M059J (cell line): ENCODE measurements at regions not wholly inside any gene's neighbourhood (a gene's known extent, or its start where the extent isn't known, plus 50 kb on each side); places are given as distances from the start of the nearest gene placed in this dataset.

Experiments used
- DNase-seq: peaks from one replicate; pipeline ENCODE4 v3.0.0-alpha.2; 2012; ENCODE audit warnings: low read depth

DNA sequence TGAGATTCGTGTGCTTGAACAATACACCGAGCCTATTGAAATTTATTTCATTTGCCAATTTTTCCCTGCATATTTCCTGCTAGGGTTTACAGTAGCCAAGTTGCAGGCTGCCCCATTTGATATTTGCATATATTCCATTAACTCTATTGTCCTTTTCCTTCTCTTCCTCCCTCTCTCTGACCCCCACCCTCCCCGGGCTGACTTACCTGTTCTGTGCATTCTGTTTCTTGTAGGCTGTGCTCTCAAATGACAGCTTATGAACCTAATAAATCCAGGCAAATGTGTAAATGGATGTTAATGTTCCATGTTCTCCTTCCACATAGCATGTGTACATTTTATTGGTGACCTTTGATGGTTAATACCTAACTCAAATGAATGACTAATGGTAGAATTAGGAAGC, 1169.2 kb upstream of the WWC1 start:
- no peak for DNase-seq

DNA sequence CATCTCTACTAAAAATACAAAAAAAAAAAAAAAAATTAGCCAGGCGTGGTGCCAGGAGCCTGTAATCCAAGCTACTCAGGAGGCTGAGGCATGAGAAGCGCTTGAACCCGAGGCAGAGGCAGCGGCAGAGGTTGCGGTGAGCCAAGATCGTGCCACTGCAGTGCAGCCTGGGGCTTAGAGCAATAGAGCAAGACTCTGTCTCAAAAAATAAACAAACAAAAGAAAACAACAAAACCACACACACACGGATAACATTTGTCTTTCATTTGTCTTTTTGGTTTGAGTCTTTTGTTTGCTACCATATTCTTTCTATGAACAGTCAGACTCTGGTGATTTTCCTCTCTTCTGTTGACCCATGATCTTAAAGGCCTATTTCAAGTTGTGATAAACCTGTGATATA, 1168.3 kb upstream of the WWC1 start:
- DNase-seq, result no peak

DNA sequence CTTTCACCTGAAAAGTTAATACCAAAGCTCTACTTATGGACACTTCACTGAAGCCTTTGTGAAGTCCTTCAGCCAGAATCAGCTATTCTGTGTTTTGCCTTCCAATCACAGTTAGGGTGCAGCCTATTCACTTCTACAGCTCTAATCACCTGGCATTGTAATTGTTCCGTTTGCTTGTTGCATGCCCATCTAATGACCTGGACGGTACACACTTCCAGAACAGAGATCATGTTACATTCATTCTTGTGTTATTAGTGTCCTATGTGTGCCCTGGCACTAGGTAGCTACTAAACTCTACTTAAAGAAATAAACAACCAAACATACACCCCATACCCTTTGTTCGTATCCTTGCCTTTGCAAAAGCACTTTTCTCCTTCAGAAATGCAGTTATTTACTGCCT, 1162.9 kb upstream of the WWC1 start:
- no peak for DNase-seq

DNA sequence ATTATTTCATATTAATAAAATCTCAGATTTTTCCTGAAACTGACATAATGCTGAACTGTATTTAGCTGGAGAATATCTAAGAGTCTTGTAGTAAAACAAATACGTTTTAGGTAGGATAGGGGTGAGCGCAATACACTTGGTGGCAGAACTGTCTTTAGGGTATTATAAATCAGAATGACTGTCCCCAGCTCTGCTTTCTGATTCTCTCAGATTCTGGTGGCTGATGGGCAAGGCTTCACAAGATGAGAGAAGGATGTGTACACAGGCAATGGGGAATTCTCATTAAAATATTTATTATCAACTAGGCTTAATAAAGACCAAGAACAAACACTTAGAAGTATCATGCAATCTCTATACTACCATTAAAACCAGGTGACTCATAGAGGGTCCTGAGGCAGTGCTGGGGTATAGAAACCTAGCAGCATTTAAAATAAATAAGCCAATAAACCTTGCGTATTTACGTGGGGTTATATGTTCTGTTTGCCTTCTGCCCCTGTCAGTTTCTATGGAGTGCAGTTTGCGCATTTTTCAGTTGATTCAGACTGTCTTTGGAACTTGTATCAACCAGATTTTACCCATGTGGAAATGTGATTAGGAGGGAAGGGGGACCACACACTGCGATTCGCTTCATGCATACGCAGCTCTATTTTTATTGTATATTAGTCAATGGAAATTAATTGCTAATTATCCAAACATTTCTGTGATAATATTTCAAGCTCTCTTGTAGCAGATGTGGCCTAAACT, 1150.7 kb upstream of the WWC1 start:
- no peak for DNase-seq

DNA sequence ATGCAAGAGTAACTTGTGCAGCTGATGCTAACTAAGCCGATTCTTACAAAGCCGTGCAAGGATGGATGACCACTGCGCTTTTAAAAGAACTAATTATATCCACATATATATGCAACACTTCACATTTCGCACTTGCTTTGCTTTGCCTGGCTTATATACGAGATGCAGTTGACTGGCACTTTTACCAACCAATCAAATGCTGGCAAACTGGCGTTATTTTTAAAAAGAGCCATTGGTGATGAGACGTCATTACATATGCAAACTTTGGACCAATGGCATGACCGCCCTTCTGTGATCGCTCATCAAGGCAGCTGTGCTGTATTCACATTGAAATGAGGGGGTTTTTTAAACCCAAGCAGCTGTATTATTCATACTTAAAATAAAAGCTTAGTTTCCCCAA, 1147.7 kb upstream of the WWC1 start:
- DNase-seq, result no peak

DNA sequence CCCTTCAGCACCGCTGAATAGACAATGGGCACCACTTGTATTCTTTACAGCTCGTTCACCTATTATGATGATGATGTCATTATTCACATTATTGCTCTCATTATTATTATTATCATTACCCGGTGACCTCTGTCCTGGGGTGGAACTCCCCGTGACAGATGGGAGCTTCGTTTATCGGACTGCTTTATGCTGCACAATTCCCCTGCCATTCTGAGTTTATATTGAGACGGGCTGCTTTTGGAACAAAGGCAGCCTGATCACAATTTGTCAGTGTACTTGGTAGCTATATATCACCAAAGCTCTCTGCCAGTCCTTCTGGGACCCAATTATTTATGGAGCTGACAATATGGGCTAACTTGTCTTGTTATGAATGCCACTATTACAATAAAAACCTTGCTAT, 1145.6 kb upstream of the WWC1 start:
- DNase-seq, result no peak

DNA sequence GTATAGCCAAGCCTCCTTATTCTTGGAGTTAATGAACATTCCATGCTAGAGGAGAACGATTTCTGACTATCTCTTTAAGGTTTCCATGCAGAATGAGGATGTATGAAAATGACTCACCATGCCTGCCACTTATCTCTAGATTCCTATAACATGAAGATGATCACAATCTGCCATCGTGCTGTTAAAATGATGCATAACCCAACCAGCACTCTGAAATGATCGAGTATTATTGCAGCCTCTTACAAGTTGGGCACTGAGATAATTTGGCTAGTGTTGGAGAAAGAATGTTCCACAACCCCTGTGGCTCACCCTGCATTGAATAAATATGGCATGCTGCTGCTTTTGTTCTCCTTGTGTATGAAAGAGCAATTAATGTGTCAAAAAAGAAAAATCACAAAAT, 1143.6 kb upstream of the WWC1 start:
- DNase-seq, result no peak

DNA sequence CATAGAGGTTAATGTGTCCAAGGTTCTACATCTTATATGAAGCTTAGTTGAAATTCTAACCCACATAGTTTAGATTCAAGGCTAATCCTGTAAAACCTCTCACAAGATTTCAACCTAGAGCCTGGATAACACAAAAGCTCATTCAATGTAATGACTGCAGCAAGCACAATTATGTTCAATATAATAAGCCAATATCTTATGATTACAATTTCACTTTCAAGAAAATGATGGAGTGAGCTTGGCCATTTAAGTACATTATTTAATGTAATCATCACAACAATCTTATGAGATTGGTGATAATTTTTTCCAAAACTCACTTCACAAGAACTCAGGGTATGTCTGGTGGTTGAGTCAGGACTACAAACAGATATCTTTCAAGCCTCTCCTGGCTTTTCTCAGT, 1140.8 kb upstream of the WWC1 start:
- DNase-seq, result no peak

DNA sequence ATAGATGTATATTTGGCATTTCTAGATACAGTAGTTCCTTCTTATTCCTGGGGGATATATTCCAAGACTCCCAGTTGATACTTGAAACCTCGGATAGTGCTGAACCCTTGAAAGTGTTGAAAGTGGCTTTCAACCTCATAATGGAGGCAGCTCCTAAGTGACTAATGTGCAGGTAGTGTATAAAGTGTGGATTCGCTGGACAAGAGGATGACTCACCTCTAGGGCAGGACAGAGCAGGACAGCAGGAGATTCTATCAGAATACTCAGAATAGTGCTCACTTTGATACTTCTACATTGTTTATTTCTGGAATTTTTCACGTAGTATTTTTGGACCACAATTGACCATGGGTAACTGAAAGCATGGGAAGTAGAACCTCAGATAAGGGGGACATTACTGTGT, 1138.9 kb upstream of the WWC1 start:
- DNase-seq, result peak; percentile 9

DNA sequence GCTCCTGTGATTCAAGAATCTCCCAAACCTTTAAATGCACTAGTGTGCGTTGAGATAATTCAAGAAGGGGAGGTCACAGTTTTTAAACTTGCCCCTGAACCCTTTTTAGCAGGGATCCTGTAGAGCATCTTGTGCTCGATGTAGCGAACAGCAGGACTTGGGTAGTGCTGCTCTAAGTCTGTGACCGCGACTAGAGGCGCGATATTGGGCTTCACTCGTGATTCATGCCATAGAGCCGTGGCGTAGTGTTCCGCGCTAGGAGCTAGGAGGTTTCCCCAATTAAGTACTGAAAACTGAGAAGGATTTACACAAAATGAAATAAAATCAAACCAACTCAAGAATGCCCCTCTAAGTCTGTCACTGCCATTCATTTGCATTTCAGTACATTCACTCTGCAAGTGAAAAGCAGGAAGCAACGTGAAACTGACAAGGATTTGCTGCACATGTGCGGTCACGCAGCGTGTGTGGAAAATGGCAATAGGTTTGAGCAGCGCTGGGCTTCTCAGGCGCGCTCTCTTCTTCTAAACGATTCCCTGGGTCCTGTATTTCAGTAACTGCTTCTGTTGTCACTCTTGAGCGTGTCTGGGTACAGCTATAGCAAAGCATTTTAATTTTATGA, 1135.9 kb upstream of the WWC1 start:
- no peak for DNase-seq

DNA sequence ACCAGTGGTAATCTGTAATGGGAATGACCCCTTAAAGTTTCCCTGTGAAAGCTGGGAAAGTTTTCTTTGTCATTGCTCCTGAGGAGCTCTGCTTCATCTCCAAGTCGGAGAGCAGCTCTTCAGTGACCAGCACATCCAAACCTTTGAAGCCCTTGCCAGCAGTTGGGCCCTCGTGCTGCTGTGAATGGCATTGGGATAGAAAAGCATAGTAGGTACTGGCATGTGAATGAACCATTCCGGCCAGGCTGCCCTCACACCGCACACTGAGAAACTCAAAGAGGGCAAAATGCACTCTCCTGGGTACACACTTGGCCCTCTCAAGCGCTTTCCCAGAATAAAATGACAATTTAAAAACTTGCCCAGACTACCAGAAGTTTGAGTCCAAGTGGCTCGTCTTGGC, 1135.0 kb upstream of the WWC1 start:
- no peak for DNase-seq

DNA sequence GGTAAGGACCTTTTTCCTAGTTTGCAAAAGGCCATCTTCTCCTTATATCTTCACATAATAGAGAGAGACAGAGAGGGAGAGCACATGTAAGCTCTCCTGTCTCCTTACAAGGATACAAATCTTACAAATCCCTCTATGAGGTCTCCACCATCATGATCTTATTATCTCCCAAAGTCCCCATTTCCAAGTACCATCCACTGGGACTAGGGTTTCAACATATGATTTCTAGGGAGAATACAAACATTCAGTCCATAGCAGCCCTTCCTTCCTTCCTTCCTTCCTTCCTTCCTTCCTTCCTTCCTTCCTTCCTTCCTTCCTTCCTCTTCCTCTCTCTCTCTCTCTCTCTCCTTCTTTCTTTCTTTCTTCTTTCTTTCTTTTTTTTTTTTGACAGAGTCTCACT, 1132.9 kb upstream of the WWC1 start:
- DNase-seq, result no peak

DNA sequence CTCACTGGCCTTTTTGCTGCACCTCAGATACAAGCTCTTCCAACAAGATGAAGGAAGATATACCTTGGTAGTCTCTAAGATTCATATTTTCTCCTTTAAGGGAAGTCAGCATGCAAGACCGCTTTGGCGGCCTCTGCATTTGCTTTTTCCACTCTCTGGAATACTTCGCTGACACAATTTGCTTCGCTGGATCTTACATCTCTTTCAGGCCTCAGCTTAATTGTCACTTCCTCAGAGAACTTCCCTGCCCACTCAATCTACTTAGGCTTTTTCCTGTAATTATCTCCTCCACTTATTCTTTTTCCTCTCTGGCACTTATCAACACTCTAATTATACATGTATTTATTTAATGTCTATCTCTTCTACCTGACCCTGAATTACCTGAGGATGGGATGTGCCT, 1131.1 kb upstream of the WWC1 start:
- DNase-seq, result no peak

DNA sequence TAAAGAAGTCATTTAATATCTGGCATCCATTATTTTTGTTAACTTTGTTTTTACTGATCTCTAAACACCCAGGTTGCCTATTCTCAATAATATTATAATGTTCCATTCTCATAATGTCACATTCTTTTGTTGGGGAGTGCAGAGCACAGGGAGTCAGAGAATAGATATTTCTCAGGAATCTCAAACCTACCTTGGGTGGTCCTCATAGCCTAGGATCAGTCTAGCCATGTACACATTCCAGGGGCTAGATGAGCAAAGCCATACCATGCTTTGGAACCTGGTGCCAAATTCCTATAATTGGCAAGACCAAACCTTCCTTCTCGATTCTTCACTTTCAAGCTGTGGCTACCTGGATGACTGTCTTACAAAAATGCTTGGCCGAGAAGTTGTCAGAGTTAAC, 1124.7 kb upstream of the WWC1 start:
- DNase-seq, result no peak

DNA sequence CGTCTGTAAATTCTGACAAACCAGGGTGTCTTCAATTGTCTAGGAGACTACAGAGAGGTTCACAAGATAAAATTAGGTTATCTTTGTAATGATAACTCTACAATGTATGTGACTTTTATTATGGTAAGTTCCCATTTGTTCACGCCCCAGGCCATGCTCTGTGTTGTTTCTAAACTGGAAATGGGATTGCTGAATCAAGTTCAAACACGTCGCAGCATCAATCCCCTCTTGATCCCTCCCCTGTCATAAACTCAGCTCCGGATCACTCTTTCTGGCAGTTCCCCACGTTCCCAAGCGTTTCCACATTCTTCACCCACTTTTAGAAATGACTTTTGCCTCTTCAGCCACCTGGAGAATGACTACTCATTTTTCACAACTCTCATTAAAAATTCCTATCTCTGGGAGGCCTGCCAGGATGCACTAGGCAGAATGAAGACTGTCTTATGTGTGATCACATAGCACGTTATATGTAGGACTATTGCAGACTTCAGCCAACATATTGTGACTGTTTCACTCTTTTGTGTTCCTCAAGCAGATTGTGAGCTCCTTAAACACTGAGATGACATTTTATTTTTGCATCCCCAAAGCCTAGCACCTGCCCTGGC, 1124.2 kb upstream of the WWC1 start:
- peak; percentile 4 for DNase-seq

DNA sequence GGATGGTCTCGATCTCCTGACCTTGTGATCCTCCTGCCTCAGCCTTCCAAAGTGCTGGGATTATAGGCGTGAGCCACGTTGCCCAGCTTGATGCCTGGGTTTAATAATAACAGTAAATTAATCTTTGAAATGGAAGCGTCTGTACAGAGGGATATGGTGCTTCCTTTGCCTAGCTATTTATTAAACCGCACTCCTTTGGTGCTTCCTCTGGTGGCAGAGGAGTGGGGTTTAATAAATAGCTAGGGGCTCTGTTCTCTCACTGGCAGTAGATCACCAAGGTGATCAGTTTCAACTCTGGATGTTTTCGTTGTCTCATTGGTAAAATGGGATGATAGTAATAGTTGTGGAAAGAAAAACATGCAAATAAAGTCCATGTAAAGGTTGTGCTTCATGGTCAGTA, 1122.5 kb upstream of the WWC1 start:
- no peak for DNase-seq

DNA sequence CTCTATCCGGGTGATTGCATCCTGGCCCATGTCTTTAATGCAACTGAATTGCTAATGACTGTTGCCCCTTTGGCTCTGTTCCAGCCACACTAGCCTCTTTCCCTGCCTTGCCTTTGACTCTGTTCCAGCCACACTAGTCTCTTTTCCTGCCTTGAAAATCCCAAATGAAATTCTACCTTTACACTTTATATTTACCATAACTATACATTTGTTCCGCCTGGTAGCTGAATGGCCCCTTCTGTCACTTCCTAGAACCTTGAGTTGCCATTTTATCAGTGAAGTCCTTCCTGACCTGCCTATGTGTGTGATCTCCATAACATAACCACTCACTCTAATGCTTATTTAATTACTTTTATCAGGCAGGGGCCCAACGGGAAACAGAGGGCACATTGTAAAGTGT, 1120.4 kb upstream of the WWC1 start:
- DNase-seq, result no peak

DNA sequence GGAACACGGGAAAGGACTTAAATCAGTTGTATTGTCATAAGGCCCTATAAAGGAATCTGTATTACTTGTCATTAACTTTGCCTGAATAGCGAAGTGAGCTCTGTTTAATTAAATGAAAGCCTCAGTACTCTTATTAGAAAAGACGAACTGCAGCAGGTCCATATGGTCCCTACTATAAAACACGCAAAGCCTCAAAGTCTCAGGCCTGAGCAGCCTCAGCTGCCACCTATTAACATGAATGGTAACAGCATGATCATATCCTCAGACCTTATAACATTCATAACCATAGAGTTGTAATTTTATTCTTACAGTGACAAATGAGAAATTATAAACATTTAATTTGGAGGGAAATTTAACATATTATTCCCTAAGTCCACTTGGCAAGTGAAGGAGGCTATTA, 1113.7 kb upstream of the WWC1 start:
- no peak for DNase-seq

DNA sequence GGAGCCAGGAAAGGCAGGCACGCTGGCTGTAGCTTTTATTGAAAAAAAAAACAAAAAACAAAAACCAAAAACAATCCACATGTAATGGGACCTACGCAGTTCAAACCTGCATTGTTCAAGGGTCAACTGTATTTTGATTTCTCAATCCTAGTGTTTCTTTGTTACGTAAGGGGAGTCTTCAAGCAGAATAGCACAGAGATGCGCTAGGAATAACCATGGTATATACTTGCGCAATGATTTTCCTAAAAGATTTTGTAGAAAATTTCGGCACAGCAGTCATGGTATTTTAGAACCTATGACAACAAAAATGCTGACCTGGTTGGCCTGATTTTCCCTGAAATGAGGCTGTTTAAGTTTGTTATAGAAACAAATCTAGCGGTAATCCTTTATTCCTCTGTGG, 1110.5 kb upstream of the WWC1 start:
- no peak for DNase-seq

DNA sequence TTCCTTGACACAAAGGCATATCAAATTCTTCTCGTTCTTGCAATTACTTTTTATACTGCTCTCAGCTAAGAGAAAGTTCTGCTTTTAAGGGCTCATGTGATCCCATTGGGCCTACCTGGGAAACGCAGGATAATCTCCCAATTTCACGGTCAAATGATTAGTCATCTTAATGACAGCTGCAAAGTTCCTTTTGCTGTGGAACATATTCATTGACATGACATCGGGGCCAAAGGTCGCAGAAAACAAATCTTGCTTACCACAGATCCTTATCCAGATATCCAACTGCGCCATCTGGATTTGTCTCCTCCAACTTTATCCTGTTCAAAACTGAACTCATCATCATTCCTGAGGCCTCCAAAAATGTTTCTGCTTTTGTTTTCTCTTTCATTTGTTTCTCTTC, 1085.6 kb upstream of the WWC1 start:
- DNase-seq, result peak; percentile 59

DNA sequence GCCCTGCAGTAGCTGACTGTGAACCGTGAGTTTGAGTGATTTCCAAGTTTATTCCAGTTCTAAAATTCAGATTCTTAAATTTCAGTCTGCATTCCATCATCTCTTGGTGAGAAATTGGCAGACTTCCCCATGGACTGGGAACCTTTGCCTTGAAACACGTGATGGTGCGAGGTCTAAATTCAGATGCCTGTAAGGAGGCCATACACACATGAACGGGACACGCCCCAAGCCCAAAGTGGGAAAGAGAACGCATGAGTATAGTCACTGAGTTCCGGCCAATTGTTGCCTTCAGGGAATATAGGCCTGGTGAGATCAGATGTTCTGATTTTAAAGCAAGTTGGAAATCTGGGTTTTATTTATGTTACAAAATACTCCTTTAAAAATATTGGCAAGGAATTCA, 1084.4 kb upstream of the WWC1 start:
- peak; percentile 42 for DNase-seq

DNA sequence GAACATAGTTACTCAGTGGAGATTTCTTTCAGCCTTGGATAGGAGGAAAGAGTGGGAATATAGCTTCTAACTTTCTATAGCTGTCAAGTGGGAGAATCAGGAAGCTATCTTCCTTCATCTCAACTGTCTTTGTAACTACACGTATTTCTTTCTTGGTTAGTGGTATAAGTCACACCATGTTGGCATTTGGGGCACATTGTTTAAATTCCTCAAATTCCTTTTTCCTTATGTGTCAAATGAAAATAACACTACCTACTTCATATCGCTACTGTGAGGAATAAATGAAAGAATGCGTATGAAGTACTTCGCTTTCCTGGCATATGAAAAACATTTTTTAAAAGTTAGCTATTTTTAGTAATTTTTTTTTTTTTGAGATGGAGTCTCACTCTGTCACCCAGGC, 1082.5 kb upstream of the WWC1 start:
- peak; percentile 82 for DNase-seq

DNA sequence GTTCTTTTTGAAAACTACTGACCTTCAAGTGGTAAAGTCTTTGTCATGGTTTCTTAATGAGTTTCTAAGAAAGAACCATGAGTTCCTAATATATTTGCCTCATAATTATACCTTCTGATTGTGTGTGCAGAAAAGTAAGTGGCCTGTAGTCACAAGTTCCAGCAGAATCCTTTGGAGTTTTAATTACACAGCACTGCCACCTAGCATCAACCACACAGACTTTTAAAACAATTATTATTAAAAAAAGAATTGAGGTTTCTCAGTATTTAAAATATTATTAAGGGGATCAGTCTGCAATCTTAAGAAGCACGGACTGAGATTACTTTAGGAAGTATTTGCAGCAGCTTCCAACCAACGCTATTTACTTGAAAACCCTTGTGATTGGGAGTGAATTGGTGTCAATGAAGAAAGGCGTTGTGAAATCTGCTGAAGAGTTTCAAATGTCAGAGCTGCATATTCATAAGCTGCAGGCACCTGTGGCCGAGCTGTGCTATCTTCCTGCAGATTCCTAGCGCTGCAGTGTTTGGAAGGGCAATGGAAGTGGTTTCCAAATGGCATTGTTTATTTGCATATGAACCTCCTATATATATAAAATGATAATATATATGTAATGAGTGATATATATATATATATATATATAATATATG, 1074.2 kb upstream of the WWC1 start:
- no peak for DNase-seq
